MM.1S (cell line): ENCODE measurements at regions not wholly inside any gene's neighbourhood (a gene's known extent, or its start where the extent isn't known, plus 50 kb on each side); places are given as distances from the start of the nearest gene placed in this dataset.

Experiments
- EZH2 ChIP-seq: fragments of 300-600 bp; sonication (generic); optimal IDR thresholded peaks from 2 replicates; pipeline ENCODE3; 2017; ENCODE audit warnings: low read depth, mild to moderate bottlenecking, antibody characterized with exemption, low read length, mixed read lengths
- EZH2phosphoT487 ChIP-seq: fragments of 300-600 bp; sonication (generic); IDR thresholded peaks from 2 replicates; pipeline ENCODE4 v1.6.1; 2018; ENCODE audit warnings: antibody characterized with exemption, low read length
- TF ChIP-seq, protein P1 (sequence below): fragments of 300-600 bp; sonication (generic); IDR thresholded peaks from 2 replicates; pipeline ENCODE4 v1.5.1; 2016; ENCODE audit warnings: antibody characterized with exemption, low read length, mixed read lengths

DNA sequence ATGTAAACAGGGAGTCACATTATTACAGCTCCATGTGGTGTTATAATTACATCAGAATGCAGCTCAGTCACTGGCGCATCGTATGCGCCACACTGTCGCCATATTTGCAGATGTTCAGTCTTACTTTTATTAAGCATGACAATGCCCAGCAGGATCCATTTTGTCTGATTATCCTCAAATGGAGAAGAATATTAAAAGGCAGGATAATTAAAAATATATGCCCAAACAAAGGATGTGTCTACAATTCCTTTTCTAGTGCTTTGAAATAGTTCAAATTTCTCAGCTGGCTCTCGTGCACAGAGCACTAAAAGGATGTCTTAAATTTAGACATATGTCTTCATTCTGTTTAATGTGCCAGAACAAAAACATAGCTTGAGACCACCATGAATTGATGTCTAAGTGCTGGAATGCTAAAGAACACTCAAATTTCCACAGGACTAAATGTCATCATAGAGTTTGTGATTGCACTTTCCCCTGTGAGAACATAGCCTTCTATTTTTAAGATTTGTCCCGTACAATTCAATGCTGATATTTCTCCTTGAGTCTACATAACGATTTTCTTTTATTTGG lies 168.0 kb downstream of the DKK1 start:
- TF ChIP-seq, protein P1, sequence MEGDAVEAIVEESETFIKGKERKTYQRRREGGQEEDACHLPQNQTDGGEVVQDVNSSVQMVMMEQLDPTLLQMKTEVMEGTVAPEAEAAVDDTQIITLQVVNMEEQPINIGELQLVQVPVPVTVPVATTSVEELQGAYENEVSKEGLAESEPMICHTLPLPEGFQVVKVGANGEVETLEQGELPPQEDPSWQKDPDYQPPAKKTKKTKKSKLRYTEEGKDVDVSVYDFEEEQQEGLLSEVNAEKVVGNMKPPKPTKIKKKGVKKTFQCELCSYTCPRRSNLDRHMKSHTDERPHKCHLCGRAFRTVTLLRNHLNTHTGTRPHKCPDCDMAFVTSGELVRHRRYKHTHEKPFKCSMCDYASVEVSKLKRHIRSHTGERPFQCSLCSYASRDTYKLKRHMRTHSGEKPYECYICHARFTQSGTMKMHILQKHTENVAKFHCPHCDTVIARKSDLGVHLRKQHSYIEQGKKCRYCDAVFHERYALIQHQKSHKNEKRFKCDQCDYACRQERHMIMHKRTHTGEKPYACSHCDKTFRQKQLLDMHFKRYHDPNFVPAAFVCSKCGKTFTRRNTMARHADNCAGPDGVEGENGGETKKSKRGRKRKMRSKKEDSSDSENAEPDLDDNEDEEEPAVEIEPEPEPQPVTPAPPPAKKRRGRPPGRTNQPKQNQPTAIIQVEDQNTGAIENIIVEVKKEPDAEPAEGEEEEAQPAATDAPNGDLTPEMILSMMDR, result no peak
- TF ChIP-seq EZH2, result no peak
- TF ChIP-seq EZH2phosphoT487, result no peak
